B cell (primary cell): ENCODE measurements at regions not wholly inside any gene's neighbourhood (a gene's known extent, or its start where the extent isn't known, plus 50 kb on each side); places are given as distances from the start of the nearest gene placed in this dataset.

Experiments
- ATAC-seq: fragments of 200-7000 bp; cut with Tn5 transposase; one replicate; pipeline ENCODE4 v1.10.0; 2021; ENCODE audit warnings: low read depth, mild to moderate bottlenecking, moderate number of reproducible peaks, moderate library complexity
- CTCF ChIA-PET: fragments of 350-600 bp; sonication (Branson Sonifier 250); formaldehyde crosslinking; loops from one replicate; lab custom pipeline; 2021; ENCODE audit warnings: antibody characterized with exemption, inconsistent platforms; lab: Charles Lee
- POLR2A ChIA-PET: fragments of 350-600 bp; sonication (Branson Sonifier 250); formaldehyde crosslinking; loops from one replicate; lab custom pipeline; 2021; ENCODE audit warnings: antibody characterized with exemption; lab: Charles Lee
- DNase-seq: peaks from one replicate; pipeline ENCODE4 v3.0.0; 2013
- H2AFZ ChIP-seq: 2 replicates; pipeline ENCODE4 v1.6.1; 2012; ENCODE audit warnings: mild to moderate bottlenecking, low read depth, low read length; ENCODE audit not compliant: insufficient read depth, poor library complexity, severe bottlenecking
- H3K27ac ChIP-seq, 2 donors: 1 replicate in 1 of 2; 2 replicates in 1 of 2; pipeline ENCODE4 v1.5.1; 2012 to 2013; ENCODE audit warnings: low read length in 2 of 2, mild to moderate bottlenecking in 2 of 2, moderate library complexity in 1 of 2
- H3K27me3 ChIP-seq, 4 experiments: fragments of 200-600 bp in 1 of 4; sonication (generic) in 1 of 4; replicated peaks in 1 of 4; 1 replicate in 2 of 4; 2 replicates in 2 of 4; pipeline versions ENCODE4 v1.6.1 to v1.7.0; 2013 to 2016; ENCODE audit warnings: low read length in 3 of 4, mild to moderate bottlenecking in 2 of 4, mixed read lengths in 1 of 4, moderate library complexity in 1 of 4; ENCODE audit not compliant: insufficient read depth in 4 of 4, control insufficient read depth in 3 of 4; ENCODE audit errors: control extremely low read depth in 1 of 4
- H3K36me3 ChIP-seq, 2 experiments: replicated peaks in 1 of 2; 1 replicate in 1 of 2; 2 replicates in 1 of 2; pipeline versions ENCODE4 v1.6.1 to v1.7.1; 2013; ENCODE audit warnings: low read length in 1 of 2; ENCODE audit not compliant: insufficient read depth in 2 of 2, control insufficient read depth in 1 of 2; ENCODE audit errors: control extremely low read depth in 1 of 2, extremely low read depth in 1 of 2
- H3K4me1 ChIP-seq, 2 donors: fragments of 200-600 bp in 1 of 2; sonication (generic) in 1 of 2; 1 replicate in 1 of 2; 2 replicates in 1 of 2; pipeline versions ENCODE4 v1.5.1 to v1.6.1; 2013 to 2017; ENCODE audit warnings: low read length in 2 of 2; ENCODE audit not compliant: control insufficient read depth in 2 of 2, insufficient read depth in 2 of 2
- H3K4me2 ChIP-seq: replicated peaks from 2 replicates; pipeline ENCODE3; 2012; ENCODE audit warnings: mild to moderate bottlenecking, low read depth, low read length; ENCODE audit not compliant: poor library complexity, severe bottlenecking
- H3K4me3 ChIP-seq, 5 experiments: fragments of 200-600 bp in 1 of 5; sonication (generic) in 1 of 5; 1 replicate in 3 of 5; 2 replicates in 2 of 5; pipeline versions ENCODE4 v1.5.1 to v1.7.0; 2011 to 2016; ENCODE audit warnings: low read length in 4 of 5, mild to moderate bottlenecking in 4 of 5, low read depth in 2 of 5, control low read depth in 1 of 5, moderate library complexity in 1 of 5; ENCODE audit not compliant: insufficient read depth in 1 of 5; ENCODE audit errors: control extremely low read depth in 1 of 5, extremely low read depth in 1 of 5
- H3K79me2 ChIP-seq: fragments of 200-600 bp; sonication (generic); one replicate; pipeline ENCODE4 v1.6.0; 2016; ENCODE audit warnings: low read length; ENCODE audit not compliant: control insufficient read depth, insufficient read depth
- H3K9ac ChIP-seq: fragments of 200-600 bp; sonication (generic); 2 replicates; pipeline ENCODE4 v1.6.1; 2017; ENCODE audit warnings: mild to moderate bottlenecking, low read length, moderate library complexity
- H3K9me3 ChIP-seq, 3 donors: one replicate each; pipeline versions ENCODE4 v1.6.1 to v1.7.1; 2013; ENCODE audit warnings: low read length in 2 of 3; ENCODE audit not compliant: control insufficient read depth in 2 of 3, insufficient read depth in 1 of 3; ENCODE audit errors: control extremely low read depth in 1 of 3
- H4K20me1 ChIP-seq: 2 replicates; pipeline ENCODE4 v1.6.0; 2012; ENCODE audit warnings: mild to moderate bottlenecking, low read length; ENCODE audit not compliant: insufficient read depth, control insufficient read depth, poor library complexity, severe bottlenecking
- H3K27ac Mint-ChIP-seq: one replicate; pipeline ENCODE4 v1.8.0; 2021; ENCODE audit warnings: mixed read lengths
- H3K27me3 Mint-ChIP-seq: one replicate; pipeline ENCODE4 v1.8.0; 2021; ENCODE audit warnings: mixed read lengths
- H3K4me1 Mint-ChIP-seq: one replicate; pipeline ENCODE4 v1.8.0; 2021; ENCODE audit warnings: mixed read lengths
- H3K4me3 Mint-ChIP-seq: one replicate; pipeline ENCODE4 v1.8.0; 2021; ENCODE audit warnings: mixed read lengths
- H3K9me3 Mint-ChIP-seq: one replicate; pipeline ENCODE4 v1.8.0; 2022; ENCODE audit warnings: mixed read lengths; ENCODE audit not compliant: insufficient read depth
- CTCF ChIP-seq: fragments of 200-600 bp; IDR thresholded peaks from one replicate; pipeline ENCODE4 v1.8.0; 2022; ENCODE audit warnings: antibody characterized with exemption, mild to moderate bottlenecking
- EZH2 ChIP-seq: IDR thresholded peaks from 2 replicates; pipeline ENCODE4 v1.6.1; 2012; ENCODE audit warnings: borderline replicate concordance, low read depth, mild to moderate bottlenecking, moderate library complexity, low read length; ENCODE audit not compliant: insufficient read depth, poor library complexity, severe bottlenecking
- WGBS: methylation state at CpG from one replicate; pipeline ENCODE4 v1.1.5; 2013; ENCODE audit warnings: missing lambda C conversion rate; ENCODE audit not compliant: insufficient coverage; 5-methylcytosine and 5-hydroxymethylcytosine counted together
- intact Hi-C: fragments of 100-400 bp; cut with micrococcal nuclease; formaldehyde crosslinking; loops from one replicate; pipeline ENCODE4 v1.10.0; 2022

- peaks cover 0 to 5% (median 0%) of the 10 kb centered on the region in 3 donors for H3K9me3 ChIP-seq
- H3K4me3 ChIP-seq = no peak overlapping the region
- Mint-ChIP-seq H3K9me3 (no peaks in the 10 kb centered on the region), H3K27me3 (peaks cover 12% of the 10 kb centered on the region), H3K4me1 (no peaks in the 10 kb centered on the region), H3K4me3 (no peak overlapping the region), H3K27ac (no peak overlapping the region)
- no peaks in the 10 kb centered on the region for H3K27me3 ChIP-seq
- H3K36me3 ChIP-seq = no peaks in the 10 kb centered on the region
- no peaks in the 10 kb centered on the region for H4K20me1 ChIP-seq
- TF ChIP-seq EZH2 = no peak
- TF ChIP-seq CTCF = no peak
- H3K27ac ChIP-seq = no peak overlapping the region
- H3K79me2 ChIP-seq = no peaks in the 10 kb centered on the region
- intact Hi-C loops = no loop called here
- no peak overlapping the region for H2AFZ ChIP-seq
- no peaks in the 10 kb centered on the region for H3K4me1 ChIP-seq
- no peak overlapping the region for H3K4me2 ChIP-seq
- ChIA-PET CTCF (no interaction called here), POLR2A (no interaction called here)
- ATAC-seq = no peak
- no peak for DNase-seq
- WGBS = 93% methylated on average over 23 of the region's 23 CpGs
- no peak overlapping the region for H3K9ac ChIP-seq
Observed at GRCh38 chr4:110292994-110293744, 94.8 kb upstream of the ELOVL6 start.

- Mint-ChIP-seq H3K27ac (no peak overlapping the region), H3K4me1 (no peaks in the 10 kb centered on the region), H3K4me3 (no peak overlapping the region), H3K27me3 (peaks cover 9% of the 10 kb centered on the region), H3K9me3 (no peaks in the 10 kb centered on the region)
- Histone ChIP-seq H3K9me3 (peaks cover 0 to 5% (median 0%) of the 10 kb centered on the region in 3 donors), H3K4me3 (no peak overlapping the region), H3K4me1 (no peaks in the 10 kb centered on the region), H3K27me3 (no peaks in the 10 kb centered on the region), H2AFZ (no peak overlapping the region), H3K36me3 (no peaks in the 10 kb centered on the region), H4K20me1 (no peaks in the 10 kb centered on the region), H3K79me2 (no peaks in the 10 kb centered on the region), H3K27ac (no peak overlapping the region), H3K9ac (no peak overlapping the region), H3K4me2 (no peak overlapping the region)
- TF ChIP-seq EZH2 (no peak), CTCF (no peak)
- intact Hi-C loops = no loop called here
- ChIA-PET CTCF (interaction anchor here (0.6 kb wide), 1 partner anchor 80 kb away, joined by 3 read pairs; no protein-coding TSS in a partner anchor), POLR2A (no interaction called here)
- ATAC-seq (no peak), DNase-seq (no peak)
- no CpG with 5 or more reads among the region's 1 CpG for WGBS
Observed at GRCh38 chr4:110290511-110290910, 92.1 kb upstream of the ELOVL6 start.
